ENCODE measurements at regions not wholly inside any gene's neighbourhood (a gene's known extent, or its start where the extent isn't known, plus 50 kb on each side); places are given as distances from the start of the nearest gene placed in this dataset.

- no peak overlapping the region for H3K56ac ChIP-seq (ENCODE audit: insufficient read length, low read depth, low read length)
- no peak overlapping the region for H3K27ac ChIP-seq (ENCODE audit: insufficient read length, low read depth, low read length)
- DNase-seq: no peak
- no peak overlapping the region for H2AFZ ChIP-seq (ENCODE audit: low read length)
- H3K79me2 ChIP-seq (ENCODE audit: insufficient read depth, low read length): no peaks in the 10 kb centered on the region
- H2BK12ac ChIP-seq (ENCODE audit: insufficient read length, low read depth, low read length): no peak overlapping the region
- no peak overlapping the region for H3K23ac ChIP-seq (ENCODE audit: insufficient read length, low read depth, low read length)
- Mint-ChIP-seq H3K27ac (no peak overlapping the region), H3K27me3 (ENCODE audit: low read depth) (peaks cover 49% of the 10 kb centered on the region), H3K36me3 (ENCODE audit: insufficient read depth in 1 of 3, low read depth in 3 of 3) (no peaks in the 10 kb centered on the region), H3K9me3 (no peaks in the 10 kb centered on the region), H3K4me3 (no peak overlapping the region), H3K4me1 (no peaks in the 10 kb centered on the region; a peak in 1 of 4 replicates)
- no peak overlapping the region for H3K9ac ChIP-seq (ENCODE audit: extremely low read depth, insufficient read length, low read length)
- H3T11ph ChIP-seq (ENCODE audit: low read length): no peak overlapping the region
- no peak overlapping the region for H3K14ac ChIP-seq (ENCODE audit: insufficient read depth, low read length)
- H3K23me2 ChIP-seq (ENCODE audit: insufficient read length, low read depth, low read length, poor library complexity, severe bottlenecking): no peaks in the 10 kb centered on the region
- H3K9me3 ChIP-seq (ENCODE audit: control insufficient read depth, low read depth, low read length): no peaks in the 10 kb centered on the region
- H3K18ac ChIP-seq (ENCODE audit: insufficient read length, low read depth, low read length): no peak overlapping the region
- no peak overlapping the region for H3K4ac ChIP-seq (ENCODE audit: low read depth, low read length)
- no peaks in the 10 kb centered on the region for H4K20me1 ChIP-seq (ENCODE audit: control insufficient read depth, insufficient read depth, insufficient read length)
- no peaks in the 10 kb centered on the region for H3K4me1 ChIP-seq (ENCODE audit: insufficient read depth, low read length)
- H2AK5ac ChIP-seq (ENCODE audit: insufficient read length, low read length): no peak overlapping the region
- no peak overlapping the region for H2BK120ac ChIP-seq (ENCODE audit: low read depth, low read length, poor library complexity, severe bottlenecking)
- H2BK15ac ChIP-seq (ENCODE audit: low read depth, low read length): no peak overlapping the region
- no peak overlapping the region for H4K8ac ChIP-seq (replicated peaks; ENCODE audit: insufficient read length, low read depth, low read length)
- no peak overlapping the region for H4K5ac ChIP-seq (ENCODE audit: insufficient read length, low read depth, low read length)
- no peaks in the 10 kb centered on the region for H3K79me1 ChIP-seq (ENCODE audit: insufficient read depth, low read depth, low read length, poor library complexity, severe bottlenecking)
- H2BK5ac ChIP-seq (ENCODE audit: insufficient read length, low read length): no peak overlapping the region
- WGBS (ENCODE audit: extremely low coverage, insufficient read length, low lambda C conversion rate): no CpG with 5 or more reads among the region's 3 CpGs
- TF ChIP-seq, protein P1, sequence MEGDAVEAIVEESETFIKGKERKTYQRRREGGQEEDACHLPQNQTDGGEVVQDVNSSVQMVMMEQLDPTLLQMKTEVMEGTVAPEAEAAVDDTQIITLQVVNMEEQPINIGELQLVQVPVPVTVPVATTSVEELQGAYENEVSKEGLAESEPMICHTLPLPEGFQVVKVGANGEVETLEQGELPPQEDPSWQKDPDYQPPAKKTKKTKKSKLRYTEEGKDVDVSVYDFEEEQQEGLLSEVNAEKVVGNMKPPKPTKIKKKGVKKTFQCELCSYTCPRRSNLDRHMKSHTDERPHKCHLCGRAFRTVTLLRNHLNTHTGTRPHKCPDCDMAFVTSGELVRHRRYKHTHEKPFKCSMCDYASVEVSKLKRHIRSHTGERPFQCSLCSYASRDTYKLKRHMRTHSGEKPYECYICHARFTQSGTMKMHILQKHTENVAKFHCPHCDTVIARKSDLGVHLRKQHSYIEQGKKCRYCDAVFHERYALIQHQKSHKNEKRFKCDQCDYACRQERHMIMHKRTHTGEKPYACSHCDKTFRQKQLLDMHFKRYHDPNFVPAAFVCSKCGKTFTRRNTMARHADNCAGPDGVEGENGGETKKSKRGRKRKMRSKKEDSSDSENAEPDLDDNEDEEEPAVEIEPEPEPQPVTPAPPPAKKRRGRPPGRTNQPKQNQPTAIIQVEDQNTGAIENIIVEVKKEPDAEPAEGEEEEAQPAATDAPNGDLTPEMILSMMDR (conservative IDR thresholded peaks at IDR 0.05): no peak
- H4K91ac ChIP-seq (ENCODE audit: insufficient read length, low read depth, low read length): no peak overlapping the region
- H3K4me2 ChIP-seq (ENCODE audit: insufficient read depth, insufficient read length, low read length): no peak overlapping the region
- H3K27me3 ChIP-seq (ENCODE audit: insufficient read depth, low read length): no peaks in the 10 kb centered on the region
- no peak overlapping the region for H2BK20ac ChIP-seq (ENCODE audit: low read depth, low read length, poor library complexity, severe bottlenecking)
Observed at GRCh38 chr1:41294216-41294615, 52.1 kb upstream of the SCMH1 start.
